Neural progenitor cell (in vitro differentiated cells): ENCODE measurements at regions not wholly inside any gene's neighbourhood (a gene's known extent, or its start where the extent isn't known, plus 50 kb on each side); places are given as distances from the start of the nearest gene placed in this dataset.

Experiments
- EZH2phosphoT487 ChIP-seq: fragments of 200-600 bp; sonication (generic); IDR thresholded peaks from 2 replicates; pipeline ENCODE4 v1.6.1; 2017; ENCODE audit warnings: antibody characterized with exemption
- TF ChIP-seq, protein P1 (sequence below): fragments of 200-600 bp; sonication (generic); IDR thresholded peaks from 2 replicates; pipeline ENCODE4 v1.5.1; 2017; ENCODE audit warnings: antibody characterized with exemption, mild to moderate bottlenecking

DNA sequence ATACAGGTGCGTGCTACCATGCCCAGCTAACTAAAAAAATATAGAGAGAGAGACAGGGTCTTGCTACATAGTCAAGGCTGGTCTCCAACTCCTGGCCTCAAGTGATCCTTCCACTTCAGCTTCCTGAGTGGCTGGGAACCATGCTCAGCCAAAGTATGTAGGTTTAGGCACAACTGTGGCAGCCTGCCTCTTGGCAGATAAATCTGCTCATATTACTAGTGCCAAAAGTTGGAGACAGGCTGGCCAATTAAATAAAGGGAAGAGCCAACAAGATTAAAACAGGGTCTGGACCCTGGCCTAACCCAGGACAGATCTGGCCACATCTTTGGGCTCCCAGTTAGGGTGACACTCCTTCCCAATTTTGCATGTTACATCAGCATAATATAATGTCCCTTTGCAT is 151.7 kb downstream of the CBLN1 start:
- TF ChIP-seq, protein P1, sequence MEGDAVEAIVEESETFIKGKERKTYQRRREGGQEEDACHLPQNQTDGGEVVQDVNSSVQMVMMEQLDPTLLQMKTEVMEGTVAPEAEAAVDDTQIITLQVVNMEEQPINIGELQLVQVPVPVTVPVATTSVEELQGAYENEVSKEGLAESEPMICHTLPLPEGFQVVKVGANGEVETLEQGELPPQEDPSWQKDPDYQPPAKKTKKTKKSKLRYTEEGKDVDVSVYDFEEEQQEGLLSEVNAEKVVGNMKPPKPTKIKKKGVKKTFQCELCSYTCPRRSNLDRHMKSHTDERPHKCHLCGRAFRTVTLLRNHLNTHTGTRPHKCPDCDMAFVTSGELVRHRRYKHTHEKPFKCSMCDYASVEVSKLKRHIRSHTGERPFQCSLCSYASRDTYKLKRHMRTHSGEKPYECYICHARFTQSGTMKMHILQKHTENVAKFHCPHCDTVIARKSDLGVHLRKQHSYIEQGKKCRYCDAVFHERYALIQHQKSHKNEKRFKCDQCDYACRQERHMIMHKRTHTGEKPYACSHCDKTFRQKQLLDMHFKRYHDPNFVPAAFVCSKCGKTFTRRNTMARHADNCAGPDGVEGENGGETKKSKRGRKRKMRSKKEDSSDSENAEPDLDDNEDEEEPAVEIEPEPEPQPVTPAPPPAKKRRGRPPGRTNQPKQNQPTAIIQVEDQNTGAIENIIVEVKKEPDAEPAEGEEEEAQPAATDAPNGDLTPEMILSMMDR = no peak
- no peak for TF ChIP-seq EZH2phosphoT487
